C4-2B (cell line): ENCODE measurements at regions not wholly inside any gene's neighbourhood (a gene's known extent, or its start where the extent isn't known, plus 50 kb on each side); places are given as distances from the start of the nearest gene placed in this dataset.

Source experiments
- H3K27ac ChIP-seq: fragments of 450-650 bp; 2 replicates; pipeline ENCODE4 v1.5.1; 2017
- CTCF ChIP-seq: fragments of 450-650 bp; conservative IDR thresholded peaks from 2 replicates; pipeline ENCODE4 v1.5.1; 2017; ENCODE audit warnings: mild to moderate bottlenecking
- ZFX ChIP-seq: fragments of 450-650 bp; IDR thresholded peaks from 2 replicates; pipeline ENCODE4 v1.6.1; 2017

- H3K27ac ChIP-seq = no peak overlapping the region
- TF ChIP-seq ZFX (no peak), CTCF (no peak)
Observed at GRCh38 chr4:111618908-111619307, 526.3 kb upstream of the FAM241A start.

GRCh38 chr4:111628437-111628836 is 516.8 kb upstream of the FAM241A start:
- H3K27ac ChIP-seq = no peak overlapping the region
- TF ChIP-seq ZFX (no peak), CTCF (no peak)

GRCh38 chr4:111630705-111631104 is 514.5 kb upstream of the FAM241A start:
- peak; percentile 29 for TF ChIP-seq CTCF
- no peak for TF ChIP-seq ZFX
- H3K27ac ChIP-seq = no peak overlapping the region

GRCh38 chr4:111631215-111631999 is 513.8 kb upstream of the FAM241A start:
- TF ChIP-seq CTCF (peak; percentile 28), ZFX (no peak)
- no peak overlapping the region for H3K27ac ChIP-seq

- H3K27ac ChIP-seq = no peak overlapping the region
- TF ChIP-seq ZFX (no peak), CTCF (no peak)
Observed at GRCh38 chr4:111632641-111633151, 512.6 kb upstream of the FAM241A start.

- TF ChIP-seq ZFX (no peak), CTCF (no peak)
- H3K27ac ChIP-seq = no peak overlapping the region
Observed at GRCh38 chr4:111633663-111634266, 511.5 kb upstream of the FAM241A start.

GRCh38 chr4:111635646-111636045 is 509.6 kb upstream of the FAM241A start:
- H3K27ac ChIP-seq = no peak overlapping the region
- TF ChIP-seq ZFX (no peak), CTCF (no peak)
